Neural cell (in vitro differentiated cells): ENCODE measurements at regions not wholly inside any gene's neighbourhood (a gene's known extent, or its start where the extent isn't known, plus 50 kb on each side); places are given as distances from the start of the nearest gene placed in this dataset.

ENCODE experiments used
- EZH2 ChIP-seq: fragments of 200-600, 300-800 bp; shearing (Covaris generic), sonication (generic); IDR thresholded peaks from 2 replicates; pipeline ENCODE4 v1.6.1; 2014; ENCODE audit warnings: antibody characterized with exemption, low read length, borderline replicate concordance, mild to moderate bottlenecking; ENCODE audit not compliant: insufficient read depth, poor library complexity, severe bottlenecking
- SMC3 ChIP-seq: fragments of 450-650 bp; conservative IDR thresholded peaks from 2 replicates; pipeline ENCODE4 v1.6.1; 2014; ENCODE audit warnings: antibody characterized with exemption, mild to moderate bottlenecking, moderate library complexity; ENCODE audit not compliant: poor library complexity
- TAF1 ChIP-seq: IDR thresholded peaks from 2 replicates; pipeline ENCODE4 v1.6.1; 2012; ENCODE audit warnings: low read depth
- TF ChIP-seq, protein P1 (sequence below): fragments of 450-650 bp; IDR thresholded peaks from 2 replicates; pipeline ENCODE4 v1.5.1; 2014; ENCODE audit warnings: antibody characterized with exemption, mild to moderate bottlenecking, moderate library complexity; ENCODE audit not compliant: poor library complexity, severe bottlenecking

DNA sequence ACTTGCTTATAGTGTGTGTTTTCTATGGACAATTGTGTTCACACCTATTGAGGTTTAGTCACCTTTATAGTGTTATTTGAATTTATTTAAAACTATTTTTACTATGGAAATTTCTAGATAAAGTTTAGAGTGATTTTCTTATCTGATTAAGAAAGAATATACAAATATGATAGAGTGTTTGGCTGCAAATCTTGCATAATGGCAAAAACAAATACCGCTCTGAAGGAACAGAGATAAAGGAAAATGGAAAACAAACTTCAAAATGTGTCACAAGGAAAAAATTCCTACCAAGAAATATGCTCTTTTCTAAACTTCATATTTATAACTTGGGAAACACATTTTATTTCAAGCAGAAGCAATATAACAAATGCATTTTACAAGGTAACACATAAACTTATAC lies 423.1 kb downstream of the TOX3 start:
- TF ChIP-seq, protein P1, sequence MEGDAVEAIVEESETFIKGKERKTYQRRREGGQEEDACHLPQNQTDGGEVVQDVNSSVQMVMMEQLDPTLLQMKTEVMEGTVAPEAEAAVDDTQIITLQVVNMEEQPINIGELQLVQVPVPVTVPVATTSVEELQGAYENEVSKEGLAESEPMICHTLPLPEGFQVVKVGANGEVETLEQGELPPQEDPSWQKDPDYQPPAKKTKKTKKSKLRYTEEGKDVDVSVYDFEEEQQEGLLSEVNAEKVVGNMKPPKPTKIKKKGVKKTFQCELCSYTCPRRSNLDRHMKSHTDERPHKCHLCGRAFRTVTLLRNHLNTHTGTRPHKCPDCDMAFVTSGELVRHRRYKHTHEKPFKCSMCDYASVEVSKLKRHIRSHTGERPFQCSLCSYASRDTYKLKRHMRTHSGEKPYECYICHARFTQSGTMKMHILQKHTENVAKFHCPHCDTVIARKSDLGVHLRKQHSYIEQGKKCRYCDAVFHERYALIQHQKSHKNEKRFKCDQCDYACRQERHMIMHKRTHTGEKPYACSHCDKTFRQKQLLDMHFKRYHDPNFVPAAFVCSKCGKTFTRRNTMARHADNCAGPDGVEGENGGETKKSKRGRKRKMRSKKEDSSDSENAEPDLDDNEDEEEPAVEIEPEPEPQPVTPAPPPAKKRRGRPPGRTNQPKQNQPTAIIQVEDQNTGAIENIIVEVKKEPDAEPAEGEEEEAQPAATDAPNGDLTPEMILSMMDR: no peak
- TF ChIP-seq TAF1 (no peak), SMC3 (no peak), EZH2 (no peak)
